GM12878 (cell line): ENCODE measurements at regions not wholly inside any gene's neighbourhood (a gene's known extent, or its start where the extent isn't known, plus 50 kb on each side); places are given as distances from the start of the nearest gene placed in this dataset.

ENCODE experiments used
- BCL11A ChIP-seq: IDR thresholded peaks from 2 replicates; pipeline ENCODE4 v1.6.1; 2011; ENCODE audit warnings: low read depth, low read length
- BHLHE40 ChIP-seq, 2 experiments: fragments of 450-650 bp in 1 of 2; IDR thresholded peaks; 2 replicates each; pipeline ENCODE4 v1.6.1; 2011 to 2017; ENCODE audit warnings: low read depth in 2 of 2, borderline replicate concordance in 1 of 2, improper control_type of control experiment in 1 of 2, low read length in 1 of 2, mild to moderate bottlenecking in 1 of 2
- BMI1 ChIP-seq: fragments of 450-650 bp; IDR thresholded peaks from 2 replicates; pipeline ENCODE4 v1.6.1; 2016; ENCODE audit warnings: mild to moderate bottlenecking, moderate library complexity, borderline replicate concordance
- CREM ChIP-seq: IDR thresholded peaks from 2 replicates; pipeline ENCODE4 v1.6.1; 2014; ENCODE audit warnings: antibody characterized with exemption, low read depth
- EED ChIP-seq: sonication (generic); IDR thresholded peaks from 2 replicates; pipeline ENCODE4 v1.6.1; 2016; ENCODE audit warnings: antibody characterized with exemption, low read depth
- EZH2 ChIP-seq: IDR thresholded peaks from 2 replicates; pipeline ENCODE4 v1.6.1; 2012; ENCODE audit warnings: low read depth, mild to moderate bottlenecking, control low read depth, inconsistent platforms, low read length, borderline replicate concordance; ENCODE audit not compliant: control insufficient read depth
- HDAC2 ChIP-seq: fragments of 200-600 bp; sonication (generic); IDR thresholded peaks from 2 replicates; pipeline ENCODE4 v1.6.1; 2017
- IKZF2 ChIP-seq, 2 experiments: fragments of 450-650 bp; IDR thresholded peaks; 2 replicates each; pipeline ENCODE4 v1.6.1; 2017; ENCODE audit warnings: mild to moderate bottlenecking in 2 of 2, moderate library complexity in 2 of 2
- KDM1A ChIP-seq: fragments of 200-600 bp; sonication (generic); IDR thresholded peaks from 2 replicates; pipeline ENCODE4 v1.6.1; 2016; ENCODE audit warnings: borderline replicate concordance
- MEF2A ChIP-seq: IDR thresholded peaks from 2 replicates; pipeline ENCODE4 v1.6.1; 2011; ENCODE audit warnings: low read depth, mild to moderate bottlenecking, low read length, moderate library complexity; ENCODE audit not compliant: insufficient read depth
- MTA3 ChIP-seq: IDR thresholded peaks from 2 replicates; pipeline ENCODE4 v1.6.1; 2012; ENCODE audit warnings: low read length, inconsistent platforms, borderline replicate concordance
- MYB ChIP-seq: fragments of 150-350 bp; IDR thresholded peaks from 2 replicates; pipeline ENCODE4 v1.6.1; 2014; ENCODE audit warnings: mild to moderate bottlenecking, low read depth, low read length, borderline replicate concordance
- MYC ChIP-seq: IDR thresholded peaks from 2 replicates; pipeline ENCODE4 v1.6.1; 2011; ENCODE audit warnings: mild to moderate bottlenecking, low read length, moderate library complexity, inconsistent platforms; ENCODE audit not compliant: insufficient read depth, insufficient replicate concordance, insufficient read length, severe bottlenecking
- NFIC ChIP-seq: IDR thresholded peaks from 2 replicates; pipeline ENCODE4 v1.6.1; 2012; ENCODE audit warnings: low read depth, mild to moderate bottlenecking, inconsistent platforms, low read length, moderate library complexity
- NR2C2 ChIP-seq: IDR thresholded peaks from 2 replicates; pipeline ENCODE4 v1.6.1; 2011; ENCODE audit warnings: borderline replicate concordance, low read depth; ENCODE audit not compliant: control insufficient read depth, insufficient read length
- POLR2AphosphoS2 ChIP-seq: IDR thresholded peaks from 2 replicates; pipeline ENCODE4 v1.6.1; 2011; ENCODE audit warnings: low read depth, mild to moderate bottlenecking, low read length, improper control_type of control experiment, moderate library complexity
- RAD21 ChIP-seq: IDR thresholded peaks from 2 replicates; pipeline ENCODE4 v1.6.1; 2011; ENCODE audit warnings: mild to moderate bottlenecking, low read depth, low read length, moderate library complexity; ENCODE audit not compliant: insufficient read depth
- RELA ChIP-seq: fragments of 450-650 bp; IDR thresholded peaks from 2 replicates; pipeline ENCODE4 v1.8.0; 2014; ENCODE audit warnings: borderline replicate concordance; ENCODE audit not compliant: partially characterized antibody
- RUNX3 ChIP-seq: IDR thresholded peaks from 2 replicates; pipeline ENCODE4 v1.6.1; 2012; ENCODE audit warnings: low read length, inconsistent platforms
- SIN3A ChIP-seq: IDR thresholded peaks from 2 replicates; pipeline ENCODE4 v1.6.1; 2012; ENCODE audit warnings: low read depth, low read length, improper control_type of control experiment
- SMARCA5 ChIP-seq: fragments of 450-650 bp; IDR thresholded peaks from 2 replicates; pipeline ENCODE4 v1.6.1; 2017; ENCODE audit warnings: mild to moderate bottlenecking
- SMC3 ChIP-seq: IDR thresholded peaks from 2 replicates; pipeline ENCODE4 v1.6.1; 2011; ENCODE audit warnings: low read length, improper control_type of control experiment, borderline replicate concordance
- SPI1 ChIP-seq: IDR thresholded peaks from 2 replicates; pipeline ENCODE4 v1.6.1; 2011; ENCODE audit warnings: low read depth, mild to moderate bottlenecking, low read length, moderate library complexity, borderline replicate concordance; ENCODE audit not compliant: insufficient read depth
- SREBF2 ChIP-seq: IDR thresholded peaks from 2 replicates; pipeline ENCODE4 v1.6.1; 2012; ENCODE audit warnings: mild to moderate bottlenecking, low read length
- TAF1 ChIP-seq: IDR thresholded peaks from 2 replicates; pipeline ENCODE4 v1.6.1; 2011; ENCODE audit warnings: mild to moderate bottlenecking, low read depth, low read length, borderline replicate concordance
- ZNF207 ChIP-seq: fragments of 450-650 bp; IDR thresholded peaks from 2 replicates; pipeline ENCODE4 v1.6.1; 2014; ENCODE audit warnings: antibody characterized with exemption, mild to moderate bottlenecking, borderline replicate concordance
- ZNF384 ChIP-seq: IDR thresholded peaks from 2 replicates; pipeline ENCODE4 v1.6.1; 2012; ENCODE audit warnings: low read depth, mild to moderate bottlenecking, low read length, improper control_type of control experiment, borderline replicate concordance
- TF ChIP-seq, protein P1 (sequence below): IDR thresholded peaks from 2 replicates; pipeline ENCODE4 v1.6.1; 2012; ENCODE audit warnings: low read depth, low read length, improper control_type of control experiment
- TF ChIP-seq, protein P2 (sequence below): fragments of 150-350 bp; IDR thresholded peaks from 2 replicates; pipeline ENCODE4 v1.6.1; 2014; ENCODE audit warnings: mild to moderate bottlenecking, low read depth, low read length

DNA sequence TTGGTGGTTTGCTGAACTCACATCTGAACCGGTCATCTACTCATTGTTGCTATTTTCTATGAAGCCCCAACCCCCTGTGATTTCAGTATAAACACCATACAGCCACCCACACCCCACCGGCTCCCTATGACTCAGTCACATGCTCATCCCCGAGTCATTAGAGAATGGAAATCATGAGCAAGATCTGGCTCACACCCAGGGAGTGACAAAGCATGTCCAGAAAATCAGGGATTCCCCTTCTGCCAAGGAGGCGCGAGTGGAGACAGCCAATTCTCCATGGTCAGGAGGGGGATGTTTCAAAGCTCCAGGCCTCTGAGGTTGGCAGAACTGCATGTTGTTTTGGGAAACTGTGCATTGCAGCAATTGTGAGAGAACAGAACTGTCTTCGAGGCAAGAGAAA, 657.5 kb upstream of the TBX3 start (continued):
- no peak for TF ChIP-seq MYC
- no peak for TF ChIP-seq NR2C2
- TF ChIP-seq, protein P1, sequence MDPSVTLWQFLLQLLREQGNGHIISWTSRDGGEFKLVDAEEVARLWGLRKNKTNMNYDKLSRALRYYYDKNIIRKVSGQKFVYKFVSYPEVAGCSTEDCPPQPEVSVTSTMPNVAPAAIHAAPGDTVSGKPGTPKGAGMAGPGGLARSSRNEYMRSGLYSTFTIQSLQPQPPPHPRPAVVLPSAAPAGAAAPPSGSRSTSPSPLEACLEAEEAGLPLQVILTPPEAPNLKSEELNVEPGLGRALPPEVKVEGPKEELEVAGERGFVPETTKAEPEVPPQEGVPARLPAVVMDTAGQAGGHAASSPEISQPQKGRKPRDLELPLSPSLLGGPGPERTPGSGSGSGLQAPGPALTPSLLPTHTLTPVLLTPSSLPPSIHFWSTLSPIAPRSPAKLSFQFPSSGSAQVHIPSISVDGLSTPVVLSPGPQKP: no peak
- no peak for TF ChIP-seq POLR2AphosphoS2
- peak; percentile 21; the same call in 1 of the 2 replicates for TF ChIP-seq NFIC
- TF ChIP-seq BHLHE40 (IDR thresholded peaks at IDR 0.05; ENCODE audit: borderline replicate concordance in 1 of 2, low read depth in 2 of 2, low read length in 1 of 2): peak in 1 of 2 experiments; percentile 17; a peak in 1 of 4 replicates
- no peak for TF ChIP-seq BMI1
- no peak for TF ChIP-seq MYB
- no peak for TF ChIP-seq SIN3A
- no peak for TF ChIP-seq SMC3
- TF ChIP-seq RAD21: 0 out of 2 replicates have a peak, but pooled peaks have one; percentile 3
- TF ChIP-seq MTA3: no peak
- no peak for TF ChIP-seq SMARCA5
- TF ChIP-seq MEF2A: no peak
- TF ChIP-seq TAF1: no peak
- no peak; the same call in 1 of the 2 replicates for TF ChIP-seq RUNX3
- TF ChIP-seq HDAC2: no peak
- TF ChIP-seq ZNF384: no peak
- no peak for TF ChIP-seq CREM
- no peak for TF ChIP-seq EED
- no peak for TF ChIP-seq IKZF2 (IDR thresholded peaks at IDR 0.05)
- TF ChIP-seq, protein P2, sequence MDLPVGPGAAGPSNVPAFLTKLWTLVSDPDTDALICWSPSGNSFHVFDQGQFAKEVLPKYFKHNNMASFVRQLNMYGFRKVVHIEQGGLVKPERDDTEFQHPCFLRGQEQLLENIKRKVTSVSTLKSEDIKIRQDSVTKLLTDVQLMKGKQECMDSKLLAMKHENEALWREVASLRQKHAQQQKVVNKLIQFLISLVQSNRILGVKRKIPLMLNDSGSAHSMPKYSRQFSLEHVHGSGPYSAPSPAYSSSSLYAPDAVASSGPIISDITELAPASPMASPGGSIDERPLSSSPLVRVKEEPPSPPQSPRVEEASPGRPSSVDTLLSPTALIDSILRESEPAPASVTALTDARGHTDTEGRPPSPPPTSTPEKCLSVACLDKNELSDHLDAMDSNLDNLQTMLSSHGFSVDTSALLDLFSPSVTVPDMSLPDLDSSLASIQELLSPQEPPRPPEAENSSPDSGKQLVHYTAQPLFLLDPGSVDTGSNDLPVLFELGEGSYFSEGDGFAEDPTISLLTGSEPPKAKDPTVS: no peak
- TF ChIP-seq BCL11A: peak; percentile 46; the same call in 1 of the 2 replicates
- TF ChIP-seq RELA: no peak
- no peak for TF ChIP-seq EZH2
- no peak for TF ChIP-seq SPI1
- no peak for TF ChIP-seq ZNF207
- no peak for TF ChIP-seq KDM1A
- TF ChIP-seq SREBF2: no peak
